Nephron progenitor cell (in vitro differentiated cells): ENCODE measurements at regions not wholly inside any gene's neighbourhood (a gene's known extent, or its start where the extent isn't known, plus 50 kb on each side); places are given as distances from the start of the nearest gene placed in this dataset.

ENCODE experiments used
- DNase-seq: peaks from one replicate; pipeline ENCODE4 v3.0.0; 2021
- H3K27ac Mint-ChIP-seq: 2 replicates; pipeline ENCODE4 v1.8.0; 2021; ENCODE audit warnings: mild to moderate bottlenecking, moderate library complexity, mixed read lengths
- H3K27me3 Mint-ChIP-seq: 2 replicates; pipeline ENCODE4 v1.8.0; 2021; ENCODE audit warnings: mild to moderate bottlenecking, low read depth, mixed read lengths; ENCODE audit not compliant: poor library complexity
- H3K36me3 Mint-ChIP-seq: 2 replicates; pipeline ENCODE4 v1.8.0; 2021; ENCODE audit warnings: low read depth, mixed read lengths
- H3K4me1 Mint-ChIP-seq: 2 replicates; pipeline ENCODE4 v1.8.0; 2021; ENCODE audit warnings: mixed read lengths
- H3K4me3 Mint-ChIP-seq: 2 replicates; pipeline ENCODE4 v1.8.0; 2021; ENCODE audit warnings: mild to moderate bottlenecking, moderate library complexity, mixed read lengths
- H3K9me3 Mint-ChIP-seq: 2 replicates; pipeline ENCODE4 v1.8.0; 2021; ENCODE audit warnings: mild to moderate bottlenecking, moderate library complexity, mixed read lengths
- TF ChIP-seq, protein P1 (sequence below): fragments of 200-600 bp; sonication (generic); IDR thresholded peaks from 2 replicates; pipeline ENCODE4 v1.5.0; 2021; ENCODE audit warnings: antibody characterized with exemption

- Mint-ChIP-seq H3K9me3 (peaks cover 4% of the 10 kb centered on the region), H3K4me1 (peaks cover 43% of the 10 kb centered on the region), H3K4me3 (no peak overlapping the region), H3K36me3 (no peaks in the 10 kb centered on the region), H3K27me3 (no peaks in the 10 kb centered on the region), H3K27ac (no peak overlapping the region)
- TF ChIP-seq, protein P1, sequence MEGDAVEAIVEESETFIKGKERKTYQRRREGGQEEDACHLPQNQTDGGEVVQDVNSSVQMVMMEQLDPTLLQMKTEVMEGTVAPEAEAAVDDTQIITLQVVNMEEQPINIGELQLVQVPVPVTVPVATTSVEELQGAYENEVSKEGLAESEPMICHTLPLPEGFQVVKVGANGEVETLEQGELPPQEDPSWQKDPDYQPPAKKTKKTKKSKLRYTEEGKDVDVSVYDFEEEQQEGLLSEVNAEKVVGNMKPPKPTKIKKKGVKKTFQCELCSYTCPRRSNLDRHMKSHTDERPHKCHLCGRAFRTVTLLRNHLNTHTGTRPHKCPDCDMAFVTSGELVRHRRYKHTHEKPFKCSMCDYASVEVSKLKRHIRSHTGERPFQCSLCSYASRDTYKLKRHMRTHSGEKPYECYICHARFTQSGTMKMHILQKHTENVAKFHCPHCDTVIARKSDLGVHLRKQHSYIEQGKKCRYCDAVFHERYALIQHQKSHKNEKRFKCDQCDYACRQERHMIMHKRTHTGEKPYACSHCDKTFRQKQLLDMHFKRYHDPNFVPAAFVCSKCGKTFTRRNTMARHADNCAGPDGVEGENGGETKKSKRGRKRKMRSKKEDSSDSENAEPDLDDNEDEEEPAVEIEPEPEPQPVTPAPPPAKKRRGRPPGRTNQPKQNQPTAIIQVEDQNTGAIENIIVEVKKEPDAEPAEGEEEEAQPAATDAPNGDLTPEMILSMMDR, result no peak
- DNase-seq, result no peak
Observed at GRCh38 chr12:89289720-89290119, 62.6 kb downstream of the DUSP6 start.

DNA sequence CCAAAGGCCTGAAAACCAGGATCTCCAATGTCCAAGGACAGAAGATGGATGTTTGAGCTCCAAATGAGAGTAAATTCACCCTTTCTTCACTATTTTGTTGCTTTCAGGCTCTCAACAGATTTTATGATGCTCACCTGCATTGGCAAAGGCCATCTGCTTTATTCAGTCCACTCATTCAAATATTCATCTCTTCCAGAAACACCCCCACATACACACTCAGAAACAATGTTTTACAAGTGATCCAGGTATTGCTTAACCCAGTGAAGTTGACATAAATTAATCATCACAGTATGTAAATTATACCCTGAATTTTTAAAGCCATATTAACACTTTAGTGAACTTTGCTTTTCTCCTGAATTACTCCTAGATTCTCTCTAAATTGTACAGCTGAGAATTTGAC lies 63.3 kb downstream of the DUSP6 start:
- Mint-ChIP-seq H3K4me1 (peaks cover 45% of the 10 kb centered on the region), H3K27me3 (no peaks in the 10 kb centered on the region), H3K4me3 (no peak overlapping the region), H3K9me3 (peaks cover 4% of the 10 kb centered on the region), H3K36me3 (no peaks in the 10 kb centered on the region), H3K27ac (no peak overlapping the region)
- TF ChIP-seq, protein P1, result no peak
- no peak for DNase-seq

GRCh38 chr12:89286501-89286900 lies 65.8 kb downstream of the DUSP6 start:
- DNase-seq, result no peak
- Mint-ChIP-seq H3K27me3 (no peaks in the 10 kb centered on the region), H3K9me3 (peaks cover 4% of the 10 kb centered on the region), H3K36me3 (no peaks in the 10 kb centered on the region), H3K27ac (no peak overlapping the region), H3K4me3 (no peak overlapping the region), H3K4me1 (peaks cover 46% of the 10 kb centered on the region)
- TF ChIP-seq, protein P1, result no peak

- no peaks in the 10 kb centered on the region for H3K36me3 Mint-ChIP-seq
- DNase-seq, result no peak
- TF ChIP-seq, protein P1, result no peak
- no peak overlapping the region for H3K4me3 Mint-ChIP-seq
- H3K27me3 Mint-ChIP-seq, result no peaks in the 10 kb centered on the region
- peak overlapping the region; percentile 94 for H3K27ac Mint-ChIP-seq
- H3K9me3 Mint-ChIP-seq, result peaks cover 5% of the 10 kb centered on the region
- peaks cover 40% of the 10 kb centered on the region for H3K4me1 Mint-ChIP-seq
Observed at GRCh38 chr12:89281539-89281867, 70.8 kb downstream of the DUSP6 start.

- peak overlapping the region; percentile 94 for H3K27ac Mint-ChIP-seq
- TF ChIP-seq, protein P1, result no peak
- peaks cover 35% of the 10 kb centered on the region for H3K4me1 Mint-ChIP-seq
- peaks cover 5% of the 10 kb centered on the region for H3K9me3 Mint-ChIP-seq
- no peak overlapping the region for H3K4me3 Mint-ChIP-seq
- no peaks in the 10 kb centered on the region for H3K36me3 Mint-ChIP-seq
- DNase-seq, result peak; percentile 6
- H3K27me3 Mint-ChIP-seq, result no peaks in the 10 kb centered on the region
Observed at GRCh38 chr12:89280833-89281538, 71.3 kb downstream of the DUSP6 start.

GRCh38 chr12:89279499-89279898 lies 72.8 kb downstream of the DUSP6 start:
- Mint-ChIP-seq H3K36me3 (no peaks in the 10 kb centered on the region), H3K27me3 (no peaks in the 10 kb centered on the region), H3K9me3 (peaks cover 5% of the 10 kb centered on the region), H3K27ac (no peak overlapping the region), H3K4me3 (no peak overlapping the region), H3K4me1 (peaks cover 24% of the 10 kb centered on the region)
- TF ChIP-seq, protein P1, result no peak
- DNase-seq, result no peak
